ENCODE measurements at regions not wholly inside any gene's neighbourhood (a gene's known extent, or its start where the extent isn't known, plus 50 kb on each side); places are given as distances from the start of the nearest gene placed in this dataset.
A peak's percentile ranks its signal among the peaks of the same experiment; 100 is the strongest.

DNA sequence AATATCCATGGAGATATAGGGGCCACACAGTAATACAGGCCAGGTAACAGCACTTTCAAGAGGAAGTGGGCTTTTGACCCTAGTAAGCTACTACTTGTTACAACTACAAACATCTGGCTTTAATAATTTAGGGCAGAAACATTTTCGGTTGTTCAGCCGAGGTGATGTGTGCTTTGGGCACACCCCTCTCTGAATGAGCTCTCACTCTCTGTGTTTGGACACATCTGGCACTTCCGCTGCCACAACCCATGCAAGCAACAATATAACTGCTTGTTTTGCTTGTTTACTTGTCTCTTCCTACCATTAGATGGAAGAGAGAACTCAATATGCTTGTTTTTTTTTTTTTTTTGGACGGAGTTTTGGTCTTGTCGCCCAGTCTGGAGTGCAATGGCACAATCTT is 277.2 kb downstream of the HS3ST1 start:
- Histone ChIP-seq H3K36me3 (ENCODE audit: insufficient read depth, low read length) (no peaks in the 10 kb centered on the region), H3K9ac (ENCODE audit: low read depth, low read length) (no peak overlapping the region), H3K9me3 (ENCODE audit: insufficient read depth, low read depth, low read length) (no peaks in the 10 kb centered on the region), H3K4me1 (ENCODE audit: insufficient read depth, low read length) (peaks cover 42% of the 10 kb centered on the region), H3K4me3 (ENCODE audit: low read length) (no peak overlapping the region), H3K27ac (ENCODE audit: low read depth, low read length) (no peak overlapping the region), H3K27me3 (ENCODE audit: insufficient read depth, low read length) (no peaks in the 10 kb centered on the region)
- whole genome bisulfite sequencing = 95% methylated on average over 5 of the region's 5 CpGs

- H3K9ac ChIP-seq (ENCODE audit: low read depth, low read length) = peak overlapping the region; percentile 67
- H3K27me3 ChIP-seq (ENCODE audit: insufficient read depth, low read length) = no peaks in the 10 kb centered on the region
- H3K27ac ChIP-seq (ENCODE audit: low read depth, low read length) = peak overlapping the region; percentile 60; the same call in 1 of the 2 replicates
- WGBS = 66% methylated on average over 4 of the region's 4 CpGs
- H3K4me1 ChIP-seq (ENCODE audit: insufficient read depth, low read length) = peaks cover 28% of the 10 kb centered on the region
- peak overlapping the region; percentile 45 for H3K4me3 ChIP-seq (ENCODE audit: low read length)
- H3K36me3 ChIP-seq (ENCODE audit: insufficient read depth, low read length) = no peaks in the 10 kb centered on the region
- no peaks in the 10 kb centered on the region for H3K9me3 ChIP-seq (ENCODE audit: insufficient read depth, low read depth, low read length)
Observed at GRCh38 chr4:11149612-11150259, 279.0 kb downstream of the HS3ST1 start.

- WGBS = 90% methylated on average over 1 of the region's 1 CpG
- no peaks in the 10 kb centered on the region for H3K4me1 ChIP-seq (ENCODE audit: insufficient read depth, low read length)
- no peak overlapping the region for H3K27ac ChIP-seq (ENCODE audit: low read depth, low read length)
- no peaks in the 10 kb centered on the region for H3K36me3 ChIP-seq (ENCODE audit: insufficient read depth, low read length)
- no peak overlapping the region for H3K4me3 ChIP-seq (ENCODE audit: low read length)
- no peaks in the 10 kb centered on the region for H3K9me3 ChIP-seq (ENCODE audit: insufficient read depth, low read depth, low read length)
- no peaks in the 10 kb centered on the region for H3K27me3 ChIP-seq (ENCODE audit: insufficient read depth, low read length)
- no peak overlapping the region for H3K9ac ChIP-seq (ENCODE audit: low read depth, low read length)
Observed at GRCh38 chr4:11139871-11140270, 288.8 kb downstream of the HS3ST1 start.

DNA sequence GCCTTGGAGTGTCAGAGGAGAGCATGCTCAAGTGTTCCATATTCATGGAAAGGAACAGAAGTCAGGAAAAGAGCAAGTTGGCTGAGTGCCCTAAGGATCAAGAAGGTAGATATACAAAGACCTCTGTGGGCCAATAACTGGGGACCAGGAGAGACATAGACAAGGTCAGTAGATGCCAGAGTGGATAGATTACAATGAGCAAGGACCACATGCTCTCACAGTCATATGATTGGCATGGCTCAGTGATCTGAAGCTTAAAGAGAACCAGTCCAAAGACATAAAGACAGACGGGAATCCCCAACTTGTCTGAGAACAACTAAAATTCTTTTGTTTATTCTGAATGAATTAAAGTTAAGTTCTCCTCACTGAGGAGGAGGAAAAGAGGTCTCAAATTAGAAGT is 289.7 kb downstream of the HS3ST1 start:
- WGBS = 100% methylated on average over 1 of the region's 1 CpG
- Histone ChIP-seq H3K9ac (ENCODE audit: low read depth, low read length) (no peak overlapping the region), H3K27me3 (ENCODE audit: insufficient read depth, low read length) (no peaks in the 10 kb centered on the region), H3K4me1 (ENCODE audit: insufficient read depth, low read length) (no peaks in the 10 kb centered on the region), H3K9me3 (ENCODE audit: insufficient read depth, low read depth, low read length) (no peaks in the 10 kb centered on the region), H3K27ac (ENCODE audit: low read depth, low read length) (no peak overlapping the region), H3K36me3 (ENCODE audit: insufficient read depth, low read length) (no peaks in the 10 kb centered on the region), H3K4me3 (ENCODE audit: low read length) (no peak overlapping the region)

DNA sequence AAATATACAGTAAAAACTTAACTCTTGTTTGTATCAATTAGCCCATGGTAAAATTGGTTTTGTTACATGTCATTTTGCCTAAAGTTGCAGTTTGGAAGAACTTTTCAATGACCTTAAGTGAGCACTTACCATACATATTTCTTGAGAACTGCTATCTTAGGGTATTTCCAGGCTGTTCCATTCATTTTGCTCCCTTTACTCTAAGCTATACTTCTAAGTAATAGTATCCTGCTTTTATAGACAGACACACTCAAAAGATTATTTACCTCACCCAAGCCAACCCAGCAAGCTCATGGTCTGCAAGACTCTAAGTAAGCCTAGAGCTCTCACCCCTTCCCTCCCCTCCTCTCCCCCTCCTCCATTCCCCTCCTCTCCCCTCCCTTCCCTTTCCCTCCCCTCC is 294.0 kb downstream of the HS3ST1 start:
- Histone ChIP-seq H3K4me1 (ENCODE audit: insufficient read depth, low read length) (no peaks in the 10 kb centered on the region), H3K27ac (ENCODE audit: low read depth, low read length) (no peak overlapping the region), H3K4me3 (ENCODE audit: low read length) (no peak overlapping the region), H3K9me3 (ENCODE audit: insufficient read depth, low read depth, low read length) (no peaks in the 10 kb centered on the region), H3K36me3 (ENCODE audit: insufficient read depth, low read length) (no peaks in the 10 kb centered on the region), H3K27me3 (ENCODE audit: insufficient read depth, low read length) (no peaks in the 10 kb centered on the region), H3K9ac (ENCODE audit: low read depth, low read length) (no peak overlapping the region)

- 94% methylated on average over 2 of the region's 2 CpGs for WGBS
- H3K36me3 ChIP-seq (ENCODE audit: insufficient read depth, low read length) = no peaks in the 10 kb centered on the region
- H3K27ac ChIP-seq (ENCODE audit: low read depth, low read length) = no peak overlapping the region
- H3K4me3 ChIP-seq (ENCODE audit: low read length) = no peak overlapping the region
- no peak overlapping the region for H3K9ac ChIP-seq (ENCODE audit: low read depth, low read length)
- no peaks in the 10 kb centered on the region for H3K9me3 ChIP-seq (ENCODE audit: insufficient read depth, low read depth, low read length)
- H3K4me1 ChIP-seq (ENCODE audit: insufficient read depth, low read length) = no peaks in the 10 kb centered on the region
- no peaks in the 10 kb centered on the region for H3K27me3 ChIP-seq (ENCODE audit: insufficient read depth, low read length)
Observed at GRCh38 chr4:11133868-11134267, 294.8 kb downstream of the HS3ST1 start.

- Histone ChIP-seq H3K4me1 (ENCODE audit: insufficient read depth, low read length) (no peaks in the 10 kb centered on the region), H3K27ac (ENCODE audit: low read depth, low read length) (no peak overlapping the region), H3K9ac (ENCODE audit: low read depth, low read length) (no peak overlapping the region), H3K9me3 (ENCODE audit: insufficient read depth, low read depth, low read length) (no peaks in the 10 kb centered on the region), H3K4me3 (ENCODE audit: low read length) (no peak overlapping the region), H3K27me3 (ENCODE audit: insufficient read depth, low read length) (no peaks in the 10 kb centered on the region), H3K36me3 (ENCODE audit: insufficient read depth, low read length) (no peaks in the 10 kb centered on the region)
- WGBS = 93% methylated on average over 1 of the region's 1 CpG
Observed at GRCh38 chr4:11132478-11132877, 296.2 kb downstream of the HS3ST1 start.

GRCh38 chr4:11131491-11131890 is 297.2 kb downstream of the HS3ST1 start:
- Histone ChIP-seq H3K4me3 (ENCODE audit: low read length) (no peak overlapping the region), H3K4me1 (ENCODE audit: insufficient read depth, low read length) (no peaks in the 10 kb centered on the region), H3K27ac (ENCODE audit: low read depth, low read length) (no peak overlapping the region), H3K9ac (ENCODE audit: low read depth, low read length) (no peak overlapping the region), H3K36me3 (ENCODE audit: insufficient read depth, low read length) (no peaks in the 10 kb centered on the region), H3K27me3 (ENCODE audit: insufficient read depth, low read length) (no peaks in the 10 kb centered on the region), H3K9me3 (ENCODE audit: insufficient read depth, low read depth, low read length) (no peaks in the 10 kb centered on the region)
- 92% methylated on average over 3 of the region's 3 CpGs for WGBS

DNA sequence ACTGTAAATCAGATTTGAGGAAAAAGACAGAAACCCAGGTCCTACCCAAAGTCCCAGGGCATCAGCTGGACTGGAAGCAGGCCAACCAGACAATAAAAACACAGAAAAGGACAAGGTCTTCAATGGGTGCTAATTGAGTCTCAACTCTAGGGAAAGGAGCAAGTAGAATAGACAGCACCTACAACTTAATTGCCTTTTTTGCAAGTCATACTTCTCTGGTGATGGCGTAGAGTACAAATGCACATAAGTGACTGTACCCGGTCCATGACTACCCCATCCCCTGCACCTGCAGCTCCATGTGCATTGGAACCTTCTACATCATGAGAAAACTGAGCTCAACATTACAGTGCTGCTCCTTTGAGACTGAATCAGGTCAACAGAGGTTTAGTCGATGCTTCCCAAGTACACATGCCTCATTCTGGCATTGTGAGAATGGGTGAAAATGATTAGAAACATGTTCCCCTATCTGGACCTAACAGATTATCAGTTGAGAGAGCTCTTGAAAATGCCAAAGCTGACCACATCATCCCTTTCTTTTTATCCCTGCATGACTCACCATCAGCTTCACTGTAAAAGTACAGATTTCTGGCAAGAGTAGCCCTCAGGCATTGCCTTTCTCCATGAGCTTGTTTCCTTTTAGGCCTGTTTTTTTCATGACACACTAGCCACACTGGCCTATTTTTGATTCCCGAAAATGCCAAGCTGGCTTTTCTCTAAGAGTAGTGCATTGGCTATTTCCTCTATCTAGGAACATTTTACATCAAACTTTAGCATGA is 298.3 kb downstream of the HS3ST1 start:
- Histone ChIP-seq H3K27me3 (ENCODE audit: insufficient read depth, low read length) (no peaks in the 10 kb centered on the region), H3K36me3 (ENCODE audit: insufficient read depth, low read length) (no peaks in the 10 kb centered on the region), H3K9ac (ENCODE audit: low read depth, low read length) (no peak overlapping the region), H3K9me3 (ENCODE audit: insufficient read depth, low read depth, low read length) (no peaks in the 10 kb centered on the region), H3K4me3 (ENCODE audit: low read length) (no peak overlapping the region), H3K4me1 (ENCODE audit: insufficient read depth, low read length) (no peaks in the 10 kb centered on the region), H3K27ac (ENCODE audit: low read depth, low read length) (no peak overlapping the region)
- WGBS = 92% methylated on average over 4 of the region's 4 CpGs

- no peaks in the 10 kb centered on the region for H3K9me3 ChIP-seq (ENCODE audit: insufficient read depth, low read depth, low read length)
- H3K27me3 ChIP-seq (ENCODE audit: insufficient read depth, low read length) = no peaks in the 10 kb centered on the region
- no peaks in the 10 kb centered on the region for H3K36me3 ChIP-seq (ENCODE audit: insufficient read depth, low read length)
- H3K4me3 ChIP-seq (ENCODE audit: low read length) = no peak overlapping the region
- H3K9ac ChIP-seq (ENCODE audit: low read depth, low read length) = no peak overlapping the region
- no peaks in the 10 kb centered on the region; the same call in 1 of the 2 replicates for H3K4me1 ChIP-seq (ENCODE audit: insufficient read depth, low read length)
- H3K27ac ChIP-seq (ENCODE audit: low read depth, low read length) = no peak overlapping the region
- 82% methylated on average over 1 of the region's 2 CpGs for WGBS
Observed at GRCh38 chr4:11120435-11120834, 308.3 kb downstream of the HS3ST1 start.

GRCh38 chr4:11119474-11119873 is 309.2 kb downstream of the HS3ST1 start:
- Histone ChIP-seq H3K9me3 (ENCODE audit: insufficient read depth, low read depth, low read length) (no peaks in the 10 kb centered on the region), H3K27ac (ENCODE audit: low read depth, low read length) (no peak overlapping the region), H3K4me1 (ENCODE audit: insufficient read depth, low read length) (no peaks in the 10 kb centered on the region; the same call in 1 of the 2 replicates), H3K36me3 (ENCODE audit: insufficient read depth, low read length) (no peaks in the 10 kb centered on the region), H3K9ac (ENCODE audit: low read depth, low read length) (no peak overlapping the region), H3K27me3 (ENCODE audit: insufficient read depth, low read length) (no peaks in the 10 kb centered on the region), H3K4me3 (ENCODE audit: low read length) (no peak overlapping the region)
- 94% methylated on average over 1 of the region's 1 CpG for WGBS
